AG10803 (cell line): ENCODE measurements at regions not wholly inside any gene's neighbourhood (a gene's known extent, or its start where the extent isn't known, plus 50 kb on each side); places are given as distances from the start of the nearest gene placed in this dataset.

Experiments
- DNase-seq: peaks from one replicate; pipeline ENCODE4 v3.0.0; 2010; ENCODE audit warnings: low read depth
- H3K4me3 ChIP-seq: 2 replicates; pipeline ENCODE4 v1.5.1; 2011; ENCODE audit warnings: mild to moderate bottlenecking, low read length, control low read depth
- TF ChIP-seq, protein P1 (sequence below): conservative IDR thresholded peaks from 2 replicates; pipeline ENCODE4 v1.5.1; 2011; ENCODE audit warnings: mild to moderate bottlenecking, low read length, control low read depth, inconsistent platforms

DNA sequence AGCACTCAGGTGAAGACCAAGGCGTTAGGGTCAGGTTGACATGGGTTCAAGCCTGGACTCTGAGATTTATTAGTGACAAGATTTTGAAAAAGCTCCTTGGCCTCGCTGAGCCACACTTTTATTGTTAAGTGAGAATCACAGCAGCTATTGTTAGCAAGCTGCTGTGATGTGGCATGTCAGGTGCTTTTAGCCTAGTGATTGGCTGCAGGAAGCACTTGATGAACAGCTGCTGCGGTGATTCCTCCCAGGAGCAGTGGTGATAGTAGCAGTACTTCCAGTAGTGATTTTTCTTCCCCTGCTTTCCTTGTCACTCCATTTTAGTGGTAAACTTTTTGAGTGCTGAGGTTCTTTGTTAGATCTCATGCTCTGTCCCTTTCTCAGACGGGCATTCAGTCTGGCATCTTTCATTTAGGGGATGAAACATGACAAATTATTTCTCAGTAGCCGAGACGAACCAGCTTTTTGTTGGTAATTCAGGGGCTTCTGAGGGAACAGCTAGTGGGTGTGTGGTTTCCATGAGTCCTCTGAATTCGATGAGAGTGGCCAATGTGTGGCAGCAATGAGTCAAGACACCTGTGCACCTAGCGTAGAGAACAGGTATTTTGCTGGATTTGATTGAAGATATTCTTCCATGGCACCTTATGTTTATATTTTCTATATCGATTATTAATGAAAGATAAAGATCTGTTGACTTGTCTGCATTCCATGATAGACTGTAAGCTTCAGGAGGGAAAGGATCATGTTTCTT is 696.7 kb downstream of the DHX35 start:
- no peak for DNase-seq
- H3K4me3 ChIP-seq: no peak overlapping the region
- TF ChIP-seq, protein P1, sequence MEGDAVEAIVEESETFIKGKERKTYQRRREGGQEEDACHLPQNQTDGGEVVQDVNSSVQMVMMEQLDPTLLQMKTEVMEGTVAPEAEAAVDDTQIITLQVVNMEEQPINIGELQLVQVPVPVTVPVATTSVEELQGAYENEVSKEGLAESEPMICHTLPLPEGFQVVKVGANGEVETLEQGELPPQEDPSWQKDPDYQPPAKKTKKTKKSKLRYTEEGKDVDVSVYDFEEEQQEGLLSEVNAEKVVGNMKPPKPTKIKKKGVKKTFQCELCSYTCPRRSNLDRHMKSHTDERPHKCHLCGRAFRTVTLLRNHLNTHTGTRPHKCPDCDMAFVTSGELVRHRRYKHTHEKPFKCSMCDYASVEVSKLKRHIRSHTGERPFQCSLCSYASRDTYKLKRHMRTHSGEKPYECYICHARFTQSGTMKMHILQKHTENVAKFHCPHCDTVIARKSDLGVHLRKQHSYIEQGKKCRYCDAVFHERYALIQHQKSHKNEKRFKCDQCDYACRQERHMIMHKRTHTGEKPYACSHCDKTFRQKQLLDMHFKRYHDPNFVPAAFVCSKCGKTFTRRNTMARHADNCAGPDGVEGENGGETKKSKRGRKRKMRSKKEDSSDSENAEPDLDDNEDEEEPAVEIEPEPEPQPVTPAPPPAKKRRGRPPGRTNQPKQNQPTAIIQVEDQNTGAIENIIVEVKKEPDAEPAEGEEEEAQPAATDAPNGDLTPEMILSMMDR: no peak

DNA sequence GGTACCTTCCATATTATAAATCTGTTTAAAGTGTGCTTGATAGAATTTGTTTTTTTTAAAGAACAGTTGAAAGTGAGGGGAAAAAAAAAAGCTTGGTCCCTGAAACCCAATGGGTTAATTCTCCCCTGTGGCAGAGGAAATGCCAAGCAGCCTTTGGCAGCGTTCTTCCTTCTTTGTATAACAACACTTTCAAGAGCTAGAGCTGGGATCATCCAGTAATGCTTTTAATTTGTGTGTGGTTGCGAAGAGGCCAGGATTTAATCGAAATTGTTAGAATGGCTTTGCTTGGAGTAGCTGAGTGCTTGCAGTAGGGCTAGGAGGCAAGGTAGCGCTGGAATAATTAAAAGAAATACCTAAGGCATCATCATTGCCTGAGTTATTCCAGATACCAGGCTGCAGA is 692.0 kb downstream of the DHX35 start:
- H3K4me3 ChIP-seq: no peak overlapping the region
- TF ChIP-seq, protein P1: no peak
- DNase-seq: no peak

DNA sequence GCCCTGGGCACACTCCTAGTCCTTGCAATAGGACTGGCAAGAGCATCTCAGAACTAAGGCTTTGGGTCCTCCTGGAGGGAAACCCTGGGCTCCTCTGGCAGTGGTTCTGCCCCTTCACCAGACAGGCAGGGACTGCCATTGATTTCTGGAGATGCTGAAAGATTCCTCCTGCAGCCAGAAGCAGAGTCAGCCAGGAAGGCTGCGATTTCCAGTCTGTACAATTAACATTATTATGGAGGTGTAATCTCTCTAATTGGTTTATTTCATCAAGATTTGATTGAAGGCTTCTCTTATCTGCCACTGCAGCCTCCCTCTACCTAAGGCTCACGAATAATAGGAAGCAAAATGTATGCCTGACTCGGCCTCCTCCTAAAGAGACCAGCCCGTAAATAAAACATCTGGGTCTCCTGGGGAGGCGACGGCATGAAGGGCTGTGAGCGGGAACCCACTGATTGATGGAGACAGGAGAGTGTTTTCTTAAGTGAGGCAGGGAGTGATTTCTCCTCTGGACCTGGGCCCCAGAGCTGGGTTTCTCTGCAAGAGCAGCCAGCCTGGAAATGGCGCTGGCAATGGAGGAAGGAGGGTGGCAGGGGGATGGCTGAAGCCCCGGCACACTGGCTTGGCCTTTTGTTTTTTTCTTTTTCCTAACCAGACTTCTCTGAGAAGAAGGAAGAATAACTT is 689.6 kb downstream of the DHX35 start:
- DNase-seq: no peak
- TF ChIP-seq, protein P1: no peak
- H3K4me3 ChIP-seq: no peak overlapping the region

DNA sequence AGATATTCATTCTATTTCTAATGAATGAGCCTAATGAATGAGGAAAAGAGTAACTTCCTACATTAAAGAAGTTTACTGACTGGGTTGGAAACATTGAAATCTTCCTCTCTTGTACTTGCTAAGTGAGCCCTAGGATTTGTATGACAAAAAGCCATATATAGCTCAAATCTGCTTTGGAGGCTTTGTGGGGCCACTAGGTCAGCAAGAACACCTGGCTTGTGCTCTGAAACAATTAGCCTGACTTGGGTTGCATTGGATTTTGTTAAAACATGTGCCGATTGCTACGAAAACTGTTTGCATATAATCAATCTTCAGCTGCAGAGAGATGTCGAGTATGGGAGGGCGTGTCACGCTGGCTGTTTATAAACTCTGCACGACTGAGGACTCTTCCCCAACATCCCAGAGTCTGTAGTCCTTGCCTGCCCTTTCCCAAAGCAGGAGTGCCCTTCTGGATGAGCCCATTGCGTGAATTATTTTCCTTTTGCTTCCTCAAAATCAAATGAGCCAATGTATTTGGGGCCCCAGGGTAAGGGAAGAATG is 684.8 kb downstream of the DHX35 start:
- TF ChIP-seq, protein P1: no peak
- DNase-seq: no peak
- H3K4me3 ChIP-seq: no peak overlapping the region

DNA sequence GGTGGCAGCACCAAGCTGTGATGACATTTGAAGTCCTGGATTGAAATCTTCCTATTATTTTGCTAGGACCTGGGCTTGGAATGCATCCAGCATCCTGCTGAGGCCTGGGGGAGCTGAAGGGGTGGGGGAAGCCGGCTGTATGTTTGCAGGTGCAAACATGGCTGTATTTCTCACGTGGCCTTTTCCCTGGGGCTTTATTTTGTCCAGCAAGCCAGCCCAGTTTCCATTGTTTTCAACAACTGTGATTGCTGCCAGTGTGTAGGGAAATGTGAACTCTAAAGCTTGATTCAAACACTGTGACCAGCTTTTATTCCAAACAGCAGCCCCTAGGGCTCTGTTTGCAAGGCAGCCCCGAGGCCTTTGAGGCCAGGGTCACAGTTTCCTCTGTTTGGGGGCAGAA is 683.0 kb downstream of the DHX35 start:
- H3K4me3 ChIP-seq: no peak overlapping the region
- TF ChIP-seq, protein P1: no peak
- DNase-seq: no peak

DNA sequence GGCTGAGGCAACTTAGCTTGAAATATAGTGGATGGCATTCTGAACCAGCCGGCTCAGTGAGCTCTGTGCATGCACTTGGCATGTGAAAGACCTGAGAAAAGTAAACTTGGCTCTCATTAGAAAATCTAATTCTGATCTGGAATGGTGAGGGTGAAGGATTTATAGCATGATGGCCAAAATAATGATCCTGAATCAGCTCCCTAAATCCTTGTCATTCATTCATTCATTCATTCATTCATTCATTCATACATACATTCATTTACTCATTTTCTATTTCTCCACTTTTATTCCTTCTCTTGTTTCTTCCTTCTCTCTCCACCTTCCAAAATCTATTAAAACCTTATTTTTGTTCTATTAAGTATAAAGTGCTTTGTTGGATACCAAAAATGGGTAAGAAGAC is 681.1 kb downstream of the DHX35 start:
- DNase-seq: no peak
- TF ChIP-seq, protein P1: no peak
- H3K4me3 ChIP-seq: no peak overlapping the region

DNA sequence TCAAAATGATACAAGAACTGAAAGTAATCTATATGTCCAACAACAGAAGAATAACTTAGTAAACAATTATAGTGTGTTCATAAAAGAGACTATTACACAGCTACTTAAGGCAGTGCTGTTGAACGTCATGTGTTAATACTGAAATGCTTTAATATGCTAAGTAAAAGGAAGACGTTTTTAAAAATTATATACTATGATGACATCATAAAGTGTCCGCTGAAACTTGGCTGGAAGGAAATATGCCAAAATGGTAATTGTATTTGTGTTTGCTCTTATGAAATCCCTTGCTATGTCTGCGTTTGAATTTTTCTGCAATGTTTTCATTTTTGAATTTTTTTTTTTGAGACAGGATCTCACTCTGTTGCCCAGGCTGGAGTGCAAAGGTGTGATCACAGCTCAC is 679.3 kb downstream of the DHX35 start:
- TF ChIP-seq, protein P1: no peak
- H3K4me3 ChIP-seq: no peak overlapping the region
- DNase-seq: no peak
